GM18907 (cell line): ENCODE measurements at regions not wholly inside any gene's neighbourhood (a gene's known extent, or its start where the extent isn't known, plus 50 kb on each side); places are given as distances from the start of the nearest gene placed in this dataset.
A peak's percentile ranks its signal among the peaks of the same experiment; 100 is the strongest.
"Not testable (repeated sequence)": the region's sequence is repeated elsewhere in the genome, so short reads cannot be mapped to it uniquely, and the experiment has no call there.

Experiments used
- ATAC-seq: cut with Tn5 transposase; IDR thresholded peaks from one replicate; pipeline ENCODE4 v1.9.1; 2021; ENCODE audit warnings: mild to moderate bottlenecking, moderate library complexity; ENCODE audit not compliant: unreplicated experiment

GRCh38 chr13:79997244-79997643 is 343.7 kb downstream of the SPRY2 start:
- no peak for ATAC-seq

- no peak for ATAC-seq
Observed at GRCh38 chr13:79995334-79995733, 345.6 kb downstream of the SPRY2 start.

GRCh38 chr13:79992111-79992510 is 348.8 kb downstream of the SPRY2 start:
- no peak for ATAC-seq

GRCh38 chr13:79990048-79990447 is 350.9 kb downstream of the SPRY2 start:
- no peak for ATAC-seq

GRCh38 chr13:79989217-79989661 is 351.7 kb downstream of the SPRY2 start:
- no peak for ATAC-seq

- no peak for ATAC-seq
Observed at GRCh38 chr13:79988573-79988972, 352.4 kb downstream of the SPRY2 start.

GRCh38 chr13:79987761-79988160 is 353.2 kb downstream of the SPRY2 start:
- no peak for ATAC-seq

- ATAC-seq = no peak
Observed at GRCh38 chr13:79987323-79987722, 353.6 kb downstream of the SPRY2 start.

GRCh38 chr13:79986890-79987289 is 354.0 kb downstream of the SPRY2 start:
- ATAC-seq = no peak

GRCh38 chr13:79974935-79975650 is 365.8 kb downstream of the SPRY2 start:
- ATAC-seq = not testable (repeated sequence)

GRCh38 chr13:79973533-79973963 is 367.4 kb downstream of the SPRY2 start:
- ATAC-seq = peak; percentile 97

GRCh38 chr13:79972066-79972569 is 368.8 kb downstream of the SPRY2 start:
- no peak for ATAC-seq

GRCh38 chr13:79966493-79966895 is 374.4 kb downstream of the SPRY2 start:
- ATAC-seq = no peak

GRCh38 chr13:79966059-79966458 is 374.9 kb downstream of the SPRY2 start:
- no peak for ATAC-seq

GRCh38 chr13:79946556-79946955 is 394.4 kb downstream of the SPRY2 start:
- no peak for ATAC-seq

- ATAC-seq = no peak
Observed at GRCh38 chr13:79943346-79944023, 397.4 kb downstream of the SPRY2 start.

GRCh38 chr13:79941752-79942151 is 399.2 kb downstream of the SPRY2 start:
- ATAC-seq = no peak

GRCh38 chr13:79939689-79940088 is 401.2 kb downstream of the SPRY2 start:
- no peak for ATAC-seq

GRCh38 chr13:79937771-79938216 is 403.1 kb downstream of the SPRY2 start:
- no peak for ATAC-seq

GRCh38 chr13:79937311-79937710 is 403.6 kb downstream of the SPRY2 start:
- no peak for ATAC-seq

GRCh38 chr13:79936368-79937136 is 404.4 kb downstream of the SPRY2 start:
- ATAC-seq = no peak
